ENCODE measurements at regions not wholly inside any gene's neighbourhood (a gene's known extent, or its start where the extent isn't known, plus 50 kb on each side); places are given as distances from the start of the nearest gene placed in this dataset.

DNA sequence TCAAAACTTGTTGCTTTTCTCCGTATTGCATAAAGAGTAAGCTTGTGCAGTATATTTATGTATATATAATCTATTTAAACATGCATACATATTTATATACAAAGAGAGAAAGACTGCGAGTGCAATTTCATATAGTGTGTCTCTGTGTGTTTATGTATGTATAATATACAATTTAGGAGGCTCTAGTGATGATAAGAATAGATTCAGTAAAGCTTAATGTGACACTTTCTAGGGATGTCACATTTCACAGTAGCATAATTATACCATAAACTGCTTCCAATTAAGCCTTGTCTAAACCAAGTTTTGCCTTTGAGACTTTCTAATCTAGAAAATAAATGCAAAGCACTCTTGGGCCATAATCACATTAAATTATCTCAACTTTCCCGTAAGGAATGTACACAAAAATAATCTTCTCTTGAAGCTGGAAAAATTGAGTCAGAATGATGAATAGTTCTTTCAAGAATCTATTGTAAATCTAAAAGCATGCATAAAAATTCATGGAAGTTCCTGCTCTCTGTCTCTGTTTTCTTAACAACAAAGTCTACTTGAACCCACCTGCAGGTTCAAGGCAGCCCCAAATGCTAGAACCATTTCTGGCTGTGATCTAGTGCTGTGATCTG lies 114.1 kb upstream of the NPY2R start:
- DNase-seq (ENCODE audit: low spot score), result no peak

- DNase-seq (ENCODE audit: low spot score), result no peak
These were observed 109.2 kb upstream of the NPY2R start for GRCh38 chr4:155099231-155099630.

GRCh38 chr4:155106629-155107028 lies 101.8 kb upstream of the NPY2R start:
- no peak for DNase-seq (ENCODE audit: low spot score)

GRCh38 chr4:155107059-155107458 lies 101.4 kb upstream of the NPY2R start:
- DNase-seq (ENCODE audit: low spot score), result no peak

- no peak for DNase-seq (ENCODE audit: low spot score)
These were observed 93.6 kb upstream of the NPY2R start for GRCh38 chr4:155114790-155115189.

GRCh38 chr4:155119006-155119405 lies 89.4 kb upstream of the NPY2R start:
- no peak for DNase-seq (ENCODE audit: low spot score)

DNA sequence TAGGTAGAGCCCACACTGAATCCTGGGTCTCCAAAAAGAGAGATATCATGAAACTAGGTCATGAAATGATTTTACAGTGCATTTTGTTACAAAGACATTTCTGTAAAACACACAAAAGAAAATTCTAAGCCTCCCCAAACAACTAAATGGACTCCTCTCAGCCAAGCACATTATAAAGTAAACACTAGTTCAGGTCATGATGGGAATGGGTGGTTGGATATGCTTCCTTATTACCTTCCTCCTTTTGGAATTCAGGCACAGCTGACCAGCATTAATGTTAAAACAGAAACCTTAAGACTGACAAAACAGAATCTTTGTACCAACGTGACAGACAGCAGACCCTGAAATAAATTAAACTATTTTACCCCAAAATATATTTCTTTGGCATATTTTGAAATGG lies 87.9 kb upstream of the NPY2R start:
- no peak for DNase-seq (ENCODE audit: low spot score)

DNA sequence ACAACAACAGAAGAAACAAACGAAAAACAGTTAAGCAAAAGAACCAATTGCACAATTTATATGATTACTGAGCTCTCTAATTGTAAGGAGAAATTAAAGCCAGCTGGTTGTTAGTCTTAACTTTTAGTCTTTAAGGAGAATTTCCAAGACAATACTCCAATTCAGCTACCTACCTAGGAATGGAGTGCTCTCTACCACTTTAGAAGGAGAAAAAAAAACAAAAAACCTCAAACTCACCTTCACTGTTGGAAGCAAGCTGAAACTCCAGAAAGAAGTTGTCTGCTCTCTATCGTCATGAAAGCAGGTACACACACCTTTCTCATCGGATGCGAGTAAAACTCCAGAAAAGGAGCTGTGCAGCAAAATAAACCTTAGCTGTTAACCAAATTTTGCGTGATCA lies 86.1 kb upstream of the NPY2R start:
- no peak for DNase-seq (ENCODE audit: low spot score)

GRCh38 chr4:155134136-155134535 lies 74.3 kb upstream of the NPY2R start:
- no peak for DNase-seq (ENCODE audit: low spot score)

DNA sequence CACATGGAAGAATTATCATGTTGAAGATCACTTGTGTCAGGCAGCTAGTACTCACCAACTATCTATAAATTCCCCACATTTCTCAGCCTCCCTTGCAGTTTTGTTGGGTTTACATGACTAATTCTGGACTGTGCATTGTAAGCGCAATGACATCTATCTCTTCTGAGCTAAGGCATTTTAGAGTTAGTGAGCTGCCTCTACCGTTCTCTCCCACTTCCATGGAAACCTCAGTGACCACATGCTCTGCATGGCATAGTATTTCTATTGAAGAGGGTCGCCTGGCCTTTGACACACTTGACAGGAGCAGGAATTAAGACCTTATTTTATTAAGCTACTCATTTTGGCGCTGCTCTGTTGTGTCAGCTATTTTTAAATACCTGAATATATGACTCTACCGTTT lies 67.5 kb upstream of the NPY2R start:
- no peak for DNase-seq (ENCODE audit: low spot score)

GRCh38 chr4:155143512-155143911 lies 64.9 kb upstream of the NPY2R start:
- DNase-seq (ENCODE audit: low spot score), result peak; percentile 12

All from kidney capillary endothelial cell (primary cell).